ENCODE measurements at regions not wholly inside any gene's neighbourhood (a gene's known extent, or its start where the extent isn't known, plus 50 kb on each side); places are given as distances from the start of the nearest gene placed in this dataset.
A peak's percentile ranks its signal among the peaks of the same experiment; 100 is the strongest.

DNA sequence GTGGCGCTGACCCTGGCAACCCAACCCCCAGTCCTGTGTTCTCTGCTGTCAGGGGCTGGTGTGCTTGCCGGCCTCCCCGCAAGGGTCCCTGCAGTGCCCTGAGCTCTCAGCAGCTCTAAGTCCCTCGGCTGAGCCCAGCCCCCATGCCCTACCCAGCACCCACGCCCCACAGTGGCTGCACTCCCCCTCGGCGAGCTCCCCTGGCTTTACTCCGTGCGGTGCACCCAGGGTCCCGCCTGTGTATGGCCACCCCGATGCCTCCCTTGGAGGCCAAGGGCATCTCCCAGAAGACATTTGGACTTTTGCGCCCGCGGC lies 72.5 kb upstream of the SHISAL1 start:
- no peaks in the 10 kb centered on the region for H3K36me3 ChIP-seq (ENCODE audit: low read depth)
- H3K4me1 ChIP-seq (ENCODE audit: low read depth), result no peaks in the 10 kb centered on the region
- no peaks in the 10 kb centered on the region for H3K9me3 ChIP-seq
- intact Hi-C loops (cut with DNase I, micrococcal nuclease), result no loop called here
- no peak overlapping the region for H3K4me3 ChIP-seq
- TF ChIP-seq, protein P1, sequence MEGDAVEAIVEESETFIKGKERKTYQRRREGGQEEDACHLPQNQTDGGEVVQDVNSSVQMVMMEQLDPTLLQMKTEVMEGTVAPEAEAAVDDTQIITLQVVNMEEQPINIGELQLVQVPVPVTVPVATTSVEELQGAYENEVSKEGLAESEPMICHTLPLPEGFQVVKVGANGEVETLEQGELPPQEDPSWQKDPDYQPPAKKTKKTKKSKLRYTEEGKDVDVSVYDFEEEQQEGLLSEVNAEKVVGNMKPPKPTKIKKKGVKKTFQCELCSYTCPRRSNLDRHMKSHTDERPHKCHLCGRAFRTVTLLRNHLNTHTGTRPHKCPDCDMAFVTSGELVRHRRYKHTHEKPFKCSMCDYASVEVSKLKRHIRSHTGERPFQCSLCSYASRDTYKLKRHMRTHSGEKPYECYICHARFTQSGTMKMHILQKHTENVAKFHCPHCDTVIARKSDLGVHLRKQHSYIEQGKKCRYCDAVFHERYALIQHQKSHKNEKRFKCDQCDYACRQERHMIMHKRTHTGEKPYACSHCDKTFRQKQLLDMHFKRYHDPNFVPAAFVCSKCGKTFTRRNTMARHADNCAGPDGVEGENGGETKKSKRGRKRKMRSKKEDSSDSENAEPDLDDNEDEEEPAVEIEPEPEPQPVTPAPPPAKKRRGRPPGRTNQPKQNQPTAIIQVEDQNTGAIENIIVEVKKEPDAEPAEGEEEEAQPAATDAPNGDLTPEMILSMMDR (IDR thresholded peaks at IDR 0.05), result no peak
- DNase-seq (no peak), ATAC-seq (no peak)

DNA sequence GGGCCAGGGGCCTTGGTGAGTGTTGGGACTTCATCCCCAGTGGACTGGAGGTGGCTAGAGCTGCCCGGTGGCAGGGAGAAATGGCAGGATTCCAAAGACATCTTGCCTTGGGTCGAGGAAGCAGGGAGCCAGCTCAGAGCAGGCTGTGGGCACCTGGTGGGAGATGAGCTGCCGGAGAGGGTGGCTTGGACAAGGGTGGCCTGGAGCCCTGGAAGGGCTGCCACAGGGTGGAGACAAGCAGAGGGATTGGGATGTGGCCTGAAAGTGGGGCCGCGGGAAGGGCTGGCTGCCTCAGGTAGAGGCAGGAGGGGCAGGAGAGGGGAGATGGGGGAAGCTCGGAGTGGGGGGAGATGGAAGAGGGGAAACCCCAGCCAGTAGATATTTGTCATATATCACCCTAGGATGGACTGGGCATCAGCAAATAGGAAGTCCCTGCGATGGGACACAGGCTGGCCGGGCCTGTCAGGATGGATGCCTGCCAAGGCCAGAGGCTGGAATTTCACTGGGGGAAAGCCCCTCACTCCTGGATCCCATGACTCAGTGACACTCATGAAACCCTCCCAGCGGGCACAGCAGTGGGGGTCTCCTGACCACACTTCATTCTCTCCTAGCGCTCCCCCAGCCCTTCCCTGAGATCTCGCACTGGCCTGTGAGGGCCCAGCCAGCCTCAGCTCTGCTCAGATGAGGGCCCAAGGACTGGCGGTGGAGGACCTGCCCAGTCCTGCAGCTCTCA lies 72.0 kb upstream of the SHISAL1 start:
- Histone ChIP-seq H3K9me3 (no peaks in the 10 kb centered on the region), H3K36me3 (ENCODE audit: low read depth) (no peaks in the 10 kb centered on the region), H3K4me1 (ENCODE audit: low read depth) (no peaks in the 10 kb centered on the region), H3K4me3 (no peak overlapping the region)
- peak in 1 of 3 donors; percentile 32 for DNase-seq
- intact Hi-C loops (cut with DNase I, micrococcal nuclease), result no loop called here
- TF ChIP-seq, protein P1 (IDR thresholded peaks at IDR 0.05), result no peak
- ATAC-seq, result no peak

DNA sequence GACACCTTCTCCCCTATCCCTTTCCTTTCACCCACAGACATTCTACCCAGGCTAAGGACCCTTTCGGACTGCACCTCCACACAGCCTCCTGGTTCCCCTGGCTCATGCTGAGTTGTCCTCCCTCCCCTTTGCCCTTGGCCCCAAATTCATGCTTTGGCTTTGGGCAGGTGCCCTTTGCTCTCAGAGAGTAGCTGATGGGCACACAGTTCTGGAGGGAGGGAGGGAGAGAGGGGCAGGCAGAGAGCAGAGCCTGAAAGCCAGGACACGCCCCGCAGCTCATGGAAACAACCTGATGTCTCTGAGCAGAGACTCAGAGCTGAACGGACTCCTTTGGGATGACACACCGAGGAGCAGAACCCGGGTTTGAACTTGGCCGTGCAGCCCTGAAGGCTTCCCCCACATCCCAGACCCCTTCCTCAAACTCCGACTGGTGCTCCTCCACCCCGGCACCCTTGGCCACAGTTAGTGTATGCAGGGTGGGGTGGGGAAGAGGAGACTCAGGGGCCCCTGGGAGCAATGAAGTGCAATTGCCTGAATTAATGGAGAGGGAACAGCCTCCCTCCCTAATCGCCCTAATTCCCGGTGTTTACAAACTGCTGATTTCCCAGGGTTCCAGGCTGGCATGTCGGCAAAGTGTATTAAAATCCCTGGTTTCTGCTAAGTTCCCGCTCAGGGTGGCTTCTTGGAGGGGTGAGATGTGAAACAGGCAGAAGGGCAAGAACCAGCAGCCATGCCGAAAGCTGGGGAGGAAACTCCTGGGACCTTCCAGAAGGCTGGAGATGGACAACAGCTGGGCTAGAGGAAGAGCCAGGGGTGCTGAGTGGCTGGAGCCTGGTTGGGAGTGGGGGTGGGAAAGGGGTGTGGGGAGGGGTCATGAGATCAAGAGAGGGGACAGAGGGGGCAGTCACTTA lies 71.2 kb upstream of the SHISAL1 start:
- Histone ChIP-seq H3K4me3 (no peak overlapping the region), H3K4me1 (ENCODE audit: low read depth) (no peaks in the 10 kb centered on the region), H3K36me3 (ENCODE audit: low read depth) (no peaks in the 10 kb centered on the region), H3K9me3 (no peaks in the 10 kb centered on the region)
- ATAC-seq (no peak), DNase-seq (peak in 1 of 3 donors; percentile 25)
- TF ChIP-seq, protein P1 (IDR thresholded peaks at IDR 0.05), result no peak
- intact Hi-C loops (cut with DNase I, micrococcal nuclease), result no loop called here

DNA sequence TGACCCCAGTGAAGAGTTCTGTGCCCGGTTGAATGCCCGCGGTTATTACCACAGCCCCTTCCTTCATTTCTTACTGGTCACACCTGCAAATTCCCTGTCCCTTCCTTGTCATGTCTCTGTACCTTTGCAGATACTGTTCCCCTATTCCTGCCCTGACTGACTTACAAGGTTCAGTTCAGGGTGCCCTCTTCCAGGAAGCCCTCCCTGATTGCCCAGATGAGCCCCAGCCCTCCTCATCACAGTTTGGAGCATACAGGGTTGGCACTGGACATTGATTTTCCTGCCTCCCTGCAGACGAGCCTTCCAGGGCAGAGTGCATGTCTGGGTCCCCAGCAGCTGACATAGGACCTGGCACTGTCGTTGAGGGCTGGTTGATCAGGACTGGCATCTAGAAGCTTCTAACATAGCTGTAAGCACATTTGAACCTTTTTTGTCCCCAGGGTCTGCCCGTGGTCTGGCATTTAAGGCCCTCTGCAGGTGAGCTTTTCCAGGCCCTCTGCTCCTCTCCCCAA lies 70.4 kb upstream of the SHISAL1 start:
- peaks cover 3% of the 10 kb centered on the region for H3K9me3 ChIP-seq
- ATAC-seq, result no peak
- intact Hi-C loops (cut with DNase I, micrococcal nuclease), result no loop called here
- no peaks in the 10 kb centered on the region for H3K36me3 ChIP-seq (ENCODE audit: low read depth)
- H3K4me1 ChIP-seq (ENCODE audit: low read depth), result no peaks in the 10 kb centered on the region
- TF ChIP-seq, protein P1 (IDR thresholded peaks at IDR 0.05), result no peak
- no peak overlapping the region for H3K4me3 ChIP-seq
- DNase-seq, result no peak

DNA sequence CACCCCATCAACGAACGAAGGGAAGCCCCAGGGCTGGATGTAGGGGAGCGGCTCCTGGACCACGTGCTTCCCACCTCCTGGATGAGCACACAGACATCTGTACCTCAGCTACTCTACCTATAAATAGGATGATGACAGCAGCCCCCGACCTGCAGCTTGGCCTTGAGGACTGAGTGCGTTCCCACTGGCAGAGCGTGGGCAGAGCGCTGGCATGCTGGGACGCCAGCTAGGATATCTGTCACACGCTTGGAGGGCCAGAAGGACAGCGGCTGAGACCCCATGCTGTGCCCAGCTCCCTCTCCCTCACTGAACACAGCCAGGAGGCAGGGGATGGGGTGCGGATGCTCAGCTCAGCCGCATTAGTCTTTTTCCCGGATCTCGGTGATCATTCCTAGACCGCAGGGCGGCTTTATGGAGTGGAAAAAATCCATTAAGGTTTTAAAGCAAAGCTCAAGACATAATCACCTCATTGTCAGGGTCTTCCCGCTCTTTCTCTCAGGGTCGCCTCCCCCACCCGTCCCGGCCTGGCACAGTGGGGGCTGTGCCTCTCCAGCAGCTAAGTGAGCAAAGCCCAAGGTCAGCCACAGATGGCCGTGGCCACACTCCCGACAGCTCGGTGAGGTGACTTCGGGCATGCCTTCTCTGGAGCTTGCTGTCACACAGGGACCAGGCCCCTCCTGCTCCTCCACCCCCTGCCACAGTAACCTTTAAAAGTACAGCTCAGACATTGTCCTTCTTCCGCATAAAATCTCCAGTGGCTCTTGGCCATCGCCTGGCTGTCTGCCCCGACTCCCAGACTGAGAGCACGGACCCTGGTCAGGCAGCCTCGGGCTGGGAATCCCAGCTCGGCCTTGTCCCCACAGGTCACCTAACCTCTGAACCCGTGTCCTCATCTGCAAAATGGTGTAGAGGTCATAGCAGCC lies 69.6 kb upstream of the SHISAL1 start:
- ATAC-seq (no peak), DNase-seq (peak in 1 of 3 donors; percentile 31)
- intact Hi-C loops (cut with DNase I, micrococcal nuclease), result no loop called here

More for the DNA sequence above, 69.6 kb upstream of the SHISAL1 start:
- Histone ChIP-seq H3K9me3 (peaks cover 7% of the 10 kb centered on the region), H3K4me1 (ENCODE audit: low read depth) (no peaks in the 10 kb centered on the region), H3K4me3 (no peak overlapping the region), H3K36me3 (ENCODE audit: low read depth) (no peaks in the 10 kb centered on the region)
- TF ChIP-seq, protein P1 (IDR thresholded peaks at IDR 0.05), result no peak
